Stimulated activated naive CD8-positive, alpha-beta T cell treated with anti-CD3 and anti-CD28 coated beads, Interleukin-15, Interleukin-2, amounts not matched to agents 100 ng/mL and 50 ng/mL, for 24 hours (primary cell): ENCODE measurements at regions not wholly inside any gene's neighbourhood (a gene's known extent, or its start where the extent isn't known, plus 50 kb on each side); places are given as distances from the start of the nearest gene placed in this dataset.
"Not testable (repeated sequence)": the region's sequence is repeated elsewhere in the genome, so short reads cannot be mapped to it uniquely, and the experiment has no call there.

ENCODE experiments used
- H3K27ac Mint-ChIP-seq: one replicate; pipeline ENCODE4 v1.8.0; 2021; ENCODE audit warnings: mild to moderate bottlenecking, mixed read lengths
- H3K27me3 Mint-ChIP-seq: one replicate; pipeline ENCODE4 v1.8.0; 2021; ENCODE audit warnings: mixed read lengths
- H3K36me3 Mint-ChIP-seq: one replicate; pipeline ENCODE4 v1.8.0; 2021; ENCODE audit warnings: low read depth, mixed read lengths
- H3K4me1 Mint-ChIP-seq: one replicate; pipeline ENCODE4 v1.8.0; 2021; ENCODE audit warnings: low read depth, mixed read lengths
- H3K4me3 Mint-ChIP-seq: one replicate; pipeline ENCODE4 v1.8.0; 2021; ENCODE audit warnings: mild to moderate bottlenecking, mixed read lengths
- H3K9me3 Mint-ChIP-seq: one replicate; pipeline ENCODE4 v1.8.0; 2021; ENCODE audit warnings: mixed read lengths

DNA sequence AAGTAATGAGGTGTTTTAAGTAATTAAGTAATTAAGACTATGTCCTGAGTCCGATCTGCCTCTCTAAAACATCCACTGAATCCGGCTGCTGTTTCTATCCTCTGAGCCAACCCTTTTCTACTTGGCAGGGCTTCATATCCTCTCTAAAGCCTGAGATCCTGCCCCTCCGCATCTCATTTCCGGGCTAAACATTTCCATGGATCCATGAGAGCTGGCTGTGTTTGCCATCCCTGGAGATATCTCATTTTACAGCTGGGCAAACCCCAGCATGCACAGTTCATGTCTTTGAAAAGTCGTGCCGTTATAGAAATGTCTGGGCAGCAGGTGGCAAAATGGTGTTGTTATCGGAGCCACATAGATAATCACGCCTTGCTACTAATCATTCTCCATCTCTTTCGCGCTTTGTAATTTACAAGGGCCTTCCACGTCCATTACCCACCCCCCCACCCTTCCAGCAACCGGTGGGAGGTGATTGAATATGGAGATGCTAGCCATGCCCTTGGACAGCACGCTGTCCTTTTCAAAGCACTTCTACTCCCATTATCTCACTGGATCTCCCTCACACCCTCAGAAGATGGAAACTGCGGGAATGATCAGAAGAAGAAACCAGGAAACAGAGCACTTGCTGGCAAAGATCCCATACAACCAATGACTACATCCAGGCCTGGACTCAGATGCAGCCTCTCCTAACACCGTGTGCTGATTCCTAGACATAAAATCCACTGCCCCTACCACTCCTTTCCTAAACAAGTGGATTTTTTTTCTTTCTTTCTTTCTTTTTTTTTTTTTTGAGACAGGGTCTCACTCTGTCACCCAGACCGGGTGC lies 1189.2 kb downstream of the TYW1 start:
- H3K27ac Mint-ChIP-seq: no peak overlapping the region
- H3K36me3 Mint-ChIP-seq: no peaks in the 10 kb centered on the region
- H3K4me3 Mint-ChIP-seq: no peak overlapping the region
- peaks cover 13% of the 10 kb centered on the region for H3K9me3 Mint-ChIP-seq
- no peaks in the 10 kb centered on the region for H3K4me1 Mint-ChIP-seq
- no peaks in the 10 kb centered on the region for H3K27me3 Mint-ChIP-seq

DNA sequence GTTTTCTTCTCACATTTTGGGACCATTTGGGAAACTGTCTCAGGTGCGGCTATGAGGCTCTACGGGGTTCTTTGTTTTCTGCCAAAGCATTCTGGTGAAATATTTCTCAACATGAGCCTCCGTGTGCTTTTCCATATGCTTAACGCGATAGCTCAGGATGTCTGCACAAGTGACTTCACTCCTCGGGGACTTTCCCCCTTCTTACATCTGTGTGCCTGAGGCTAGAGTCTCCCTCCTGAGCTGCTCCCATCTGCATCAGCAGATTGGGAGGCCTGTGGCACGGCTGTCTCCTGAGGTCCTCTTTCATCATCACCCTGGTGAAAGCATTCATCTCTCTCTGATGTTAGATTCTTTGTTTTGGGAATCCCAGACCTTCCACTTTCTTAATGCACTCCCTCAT lies 1190.9 kb downstream of the TYW1 start:
- no peaks in the 10 kb centered on the region for H3K36me3 Mint-ChIP-seq
- H3K4me1 Mint-ChIP-seq: no peaks in the 10 kb centered on the region
- H3K4me3 Mint-ChIP-seq: no peak overlapping the region
- no peak overlapping the region for H3K27ac Mint-ChIP-seq
- peaks cover 13% of the 10 kb centered on the region for H3K9me3 Mint-ChIP-seq
- no peaks in the 10 kb centered on the region for H3K27me3 Mint-ChIP-seq

DNA sequence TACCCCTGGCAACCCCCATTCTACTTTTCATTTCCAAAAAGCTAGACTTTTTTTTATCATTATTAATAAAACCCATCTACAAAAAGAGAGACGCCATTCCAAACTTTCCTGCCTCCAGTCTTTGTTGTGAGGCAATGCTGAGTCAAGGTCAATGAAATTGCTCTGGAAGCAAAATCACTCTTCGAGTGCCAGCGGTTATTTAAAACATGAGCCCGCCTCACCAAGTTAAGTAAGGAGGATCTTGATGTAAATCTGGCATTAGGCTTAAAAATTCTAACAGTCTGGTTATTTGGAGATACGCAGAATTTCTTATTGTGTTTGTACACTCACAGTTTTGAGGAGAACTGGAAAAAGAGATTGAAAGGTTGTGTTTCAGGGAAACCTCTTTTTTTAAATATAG lies 1196.3 kb downstream of the TYW1 start:
- Mint-ChIP-seq H3K36me3 (no peaks in the 10 kb centered on the region), H3K27me3 (no peaks in the 10 kb centered on the region), H3K27ac (no peak overlapping the region), H3K4me3 (no peak overlapping the region), H3K4me1 (no peaks in the 10 kb centered on the region), H3K9me3 (peaks cover 5% of the 10 kb centered on the region)

DNA sequence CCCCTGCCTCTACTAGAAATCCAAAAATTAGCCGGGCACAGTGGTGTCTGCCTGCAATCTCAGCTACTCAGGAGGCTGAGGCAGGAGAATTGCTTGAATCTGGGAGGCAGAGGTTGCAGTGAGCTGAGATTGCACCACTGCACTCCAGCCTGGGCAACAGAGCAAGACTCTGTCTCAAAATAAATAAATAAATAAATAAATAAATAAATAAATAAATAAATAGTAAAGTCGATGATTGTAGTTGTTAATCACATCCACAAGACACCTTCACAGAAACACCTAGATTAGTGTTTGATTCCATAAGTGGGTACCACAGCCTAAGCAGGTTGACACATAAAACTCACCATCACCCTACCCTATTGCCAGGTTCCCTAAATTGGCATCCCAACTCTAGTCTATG lies 1199.0 kb downstream of the TYW1 start:
- peaks cover 14% of the 10 kb centered on the region for H3K9me3 Mint-ChIP-seq
- not testable (repeated sequence) for H3K4me1 Mint-ChIP-seq, H3K36me3 Mint-ChIP-seq, H3K27me3 Mint-ChIP-seq, H3K4me3 Mint-ChIP-seq, H3K27ac Mint-ChIP-seq

DNA sequence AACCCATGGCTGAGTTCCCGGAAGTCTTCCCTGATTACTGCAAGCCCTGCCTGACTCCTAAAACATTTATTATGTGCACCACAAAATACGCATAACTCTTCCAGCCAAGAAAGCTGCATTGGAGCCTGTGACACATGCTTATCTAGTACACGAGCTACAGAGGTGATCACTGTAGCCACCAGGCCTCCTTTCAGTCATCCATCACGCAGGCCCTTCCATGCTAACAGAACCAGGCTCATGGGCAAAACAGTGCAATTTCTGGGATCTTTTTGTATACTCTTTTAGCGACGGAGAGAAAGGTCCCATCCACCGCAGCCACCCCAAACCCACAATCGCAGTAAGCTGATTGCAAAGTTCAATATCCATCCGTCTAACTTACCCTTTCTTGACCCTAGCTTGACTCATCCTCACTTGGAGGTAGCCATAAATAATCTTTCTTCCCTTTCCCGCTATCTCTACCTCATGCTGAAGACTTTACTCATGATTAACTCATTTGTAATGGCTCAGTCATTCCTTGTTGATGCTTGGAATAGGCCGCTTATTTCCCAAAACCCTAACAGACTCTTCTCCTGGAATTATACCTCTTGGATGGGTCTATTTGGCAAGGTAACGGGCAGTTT lies 1203.5 kb downstream of the TYW1 start:
- Mint-ChIP-seq H3K27me3 (no peaks in the 10 kb centered on the region), H3K4me1 (no peaks in the 10 kb centered on the region), H3K27ac (no peak overlapping the region), H3K4me3 (no peak overlapping the region), H3K9me3 (peaks cover 18% of the 10 kb centered on the region), H3K36me3 (no peaks in the 10 kb centered on the region)

DNA sequence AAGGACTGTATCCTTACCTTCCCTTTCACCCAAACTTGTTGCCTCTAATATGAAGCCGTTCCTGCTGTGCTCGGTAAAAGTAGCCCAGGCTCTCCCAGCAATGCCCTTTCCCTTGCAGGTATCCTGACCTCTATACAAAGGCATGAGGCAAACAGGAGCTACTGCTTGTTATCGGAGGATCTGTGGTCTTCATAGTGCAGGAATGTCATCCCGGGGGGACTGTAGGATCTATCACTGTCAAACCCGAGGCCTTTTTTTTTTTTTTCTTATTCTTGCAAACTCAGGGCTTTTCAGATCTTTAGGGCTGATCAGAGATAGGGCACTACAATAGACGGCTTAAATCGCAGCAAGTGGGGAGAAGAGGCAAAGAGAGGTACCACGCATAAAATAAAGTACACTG lies 1206.6 kb downstream of the TYW1 start:
- Mint-ChIP-seq H3K4me3 (no peak overlapping the region), H3K27me3 (no peaks in the 10 kb centered on the region), H3K36me3 (no peaks in the 10 kb centered on the region), H3K27ac (no peak overlapping the region), H3K9me3 (peaks cover 25% of the 10 kb centered on the region), H3K4me1 (no peaks in the 10 kb centered on the region)

DNA sequence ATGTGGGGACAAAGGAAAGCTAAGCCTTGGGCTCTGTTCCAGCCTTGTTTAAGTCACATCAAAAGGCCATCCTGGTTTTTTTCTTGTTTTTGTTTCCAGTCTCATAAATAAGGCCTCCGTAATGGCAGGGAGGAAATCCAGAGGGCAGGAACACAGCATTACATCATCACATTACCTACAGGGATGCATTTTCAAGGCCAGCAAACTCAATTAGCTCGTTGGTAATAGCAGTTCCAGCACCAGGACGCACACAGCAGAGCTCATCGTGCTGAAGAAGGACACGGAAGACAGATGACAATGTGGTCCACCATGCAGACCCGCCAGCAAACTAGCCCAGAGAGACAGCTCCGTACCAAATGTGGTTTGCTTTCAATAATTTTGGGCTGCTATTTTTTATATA lies 1209.2 kb downstream of the TYW1 start:
- no peaks in the 10 kb centered on the region for H3K36me3 Mint-ChIP-seq
- no peaks in the 10 kb centered on the region for H3K27me3 Mint-ChIP-seq
- H3K4me3 Mint-ChIP-seq: no peak overlapping the region
- peaks cover 23% of the 10 kb centered on the region for H3K9me3 Mint-ChIP-seq
- H3K27ac Mint-ChIP-seq: no peak overlapping the region
- no peaks in the 10 kb centered on the region for H3K4me1 Mint-ChIP-seq

DNA sequence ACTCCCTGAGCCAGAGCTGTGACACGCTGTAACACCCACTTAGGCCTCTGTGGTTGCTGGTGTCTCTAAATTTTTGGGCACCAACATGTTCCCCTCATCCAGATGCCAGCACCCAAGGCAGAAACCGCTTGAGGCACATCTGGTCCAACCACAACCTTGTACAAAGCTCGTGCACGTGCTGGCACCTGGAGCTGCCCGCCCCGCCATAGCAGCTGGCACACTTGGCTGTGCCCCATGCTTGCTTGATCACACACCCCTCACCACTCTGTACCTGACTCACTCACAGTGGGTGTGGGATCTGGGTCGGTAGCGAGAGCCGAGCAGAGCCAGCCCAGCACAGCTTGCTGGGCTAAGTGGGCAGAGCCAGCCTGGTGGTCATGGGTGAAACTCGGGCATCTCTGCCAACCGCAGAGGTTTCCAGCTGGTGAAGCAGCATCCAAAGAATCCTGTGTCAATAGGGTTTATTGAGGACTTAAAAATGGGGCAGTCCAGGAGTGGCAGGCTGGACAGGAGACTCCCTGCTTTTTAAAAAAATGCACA lies 1210.4 kb downstream of the TYW1 start:
- Mint-ChIP-seq H3K36me3 (no peaks in the 10 kb centered on the region), H3K4me1 (no peaks in the 10 kb centered on the region), H3K4me3 (no peak overlapping the region), H3K27ac (no peak overlapping the region), H3K9me3 (peaks cover 27% of the 10 kb centered on the region), H3K27me3 (no peaks in the 10 kb centered on the region)

DNA sequence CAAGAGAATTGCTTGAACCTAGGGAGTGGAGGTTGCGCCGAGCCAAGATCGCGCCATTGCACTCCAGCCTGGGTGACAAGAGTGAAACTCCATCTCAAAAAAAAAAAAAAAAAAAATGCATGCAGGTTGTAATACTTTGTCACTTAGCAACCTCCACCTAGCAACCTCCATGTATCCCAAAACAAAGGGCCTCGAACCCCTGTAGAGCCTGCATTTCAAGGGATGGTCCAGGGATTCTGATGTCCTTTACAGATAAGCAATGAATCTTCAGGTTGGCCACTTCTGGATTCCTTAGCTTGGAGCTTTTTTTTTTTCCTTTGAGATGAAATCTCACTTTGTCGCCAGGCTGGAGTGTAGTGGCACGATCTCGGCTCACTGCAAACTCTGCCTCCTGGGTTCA lies 1211.0 kb downstream of the TYW1 start:
- no peaks in the 10 kb centered on the region for H3K27me3 Mint-ChIP-seq
- no peaks in the 10 kb centered on the region for H3K4me1 Mint-ChIP-seq

DNA sequence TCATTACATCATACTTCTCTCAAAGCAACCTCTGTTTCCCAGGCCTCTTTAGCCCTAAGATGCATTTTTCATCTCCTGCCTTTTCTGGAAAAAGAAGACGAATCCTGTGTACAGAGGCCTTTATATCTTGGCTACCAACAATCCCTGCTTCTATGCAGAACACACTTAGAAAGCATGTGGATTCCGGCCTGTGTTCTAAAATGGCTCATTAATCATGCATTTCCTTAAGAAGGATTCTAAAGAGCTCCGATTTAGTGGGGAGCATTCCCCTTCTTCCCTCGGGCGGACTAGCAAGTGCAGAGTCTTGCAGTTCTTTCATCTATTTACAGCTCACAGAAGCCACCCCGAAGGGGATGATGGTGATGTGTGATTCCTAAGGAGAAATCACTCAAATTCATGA lies 1212.9 kb downstream of the TYW1 start:
- Mint-ChIP-seq H3K27ac (no peak overlapping the region), H3K36me3 (no peaks in the 10 kb centered on the region), H3K27me3 (no peaks in the 10 kb centered on the region), H3K9me3 (peaks cover 23% of the 10 kb centered on the region), H3K4me3 (no peak overlapping the region), H3K4me1 (no peaks in the 10 kb centered on the region)

More for the DNA sequence above, 1211.0 kb downstream of the TYW1 start:
- Mint-ChIP-seq H3K36me3 (no peaks in the 10 kb centered on the region), H3K9me3 (peaks cover 27% of the 10 kb centered on the region), H3K4me3 (no peak overlapping the region), H3K27ac (no peak overlapping the region)

DNA sequence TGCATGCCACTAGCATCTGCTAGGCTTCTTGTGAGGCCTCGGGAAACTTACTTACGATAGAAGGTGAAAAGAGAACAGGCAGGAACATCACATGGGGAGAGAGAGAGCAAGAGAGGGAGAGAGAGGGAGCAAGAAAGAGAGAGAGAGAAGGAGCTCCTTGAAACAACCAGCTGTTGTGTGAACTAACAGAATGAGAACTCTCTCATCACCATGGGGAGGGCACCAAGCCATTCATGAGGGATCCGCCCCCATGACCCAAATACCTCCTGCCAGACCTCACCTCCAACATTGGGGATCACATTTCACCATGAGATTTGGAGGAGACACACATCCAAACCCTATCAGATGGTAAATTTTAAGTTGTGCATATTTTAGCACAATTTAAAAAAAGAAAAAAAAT lies 1217.2 kb downstream of the TYW1 start:
- H3K27ac Mint-ChIP-seq: no peak overlapping the region
- H3K4me3 Mint-ChIP-seq: no peak overlapping the region
- no peaks in the 10 kb centered on the region for H3K4me1 Mint-ChIP-seq
- H3K27me3 Mint-ChIP-seq: no peaks in the 10 kb centered on the region
- peaks cover 16% of the 10 kb centered on the region for H3K9me3 Mint-ChIP-seq
- H3K36me3 Mint-ChIP-seq: no peaks in the 10 kb centered on the region

DNA sequence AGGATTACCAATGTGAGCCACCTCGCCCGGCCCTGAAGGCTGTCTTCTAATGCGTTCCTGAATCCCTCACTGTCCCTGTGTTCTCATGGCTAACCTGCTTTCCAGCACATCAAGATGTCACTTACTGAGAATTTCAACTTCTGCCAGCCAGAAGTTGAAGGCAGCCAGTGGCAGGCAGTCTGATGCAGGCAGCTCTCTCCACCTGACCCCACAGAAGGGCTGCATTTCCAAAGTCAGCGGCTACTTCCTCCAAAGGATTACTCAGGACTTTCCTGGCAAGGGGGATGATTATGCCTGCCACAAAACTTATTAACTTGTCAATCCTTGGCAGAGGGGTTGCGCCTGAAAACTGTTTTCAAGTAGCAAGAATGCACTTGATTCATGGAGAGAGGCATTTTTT lies 1219.4 kb downstream of the TYW1 start:
- no peaks in the 10 kb centered on the region for H3K4me1 Mint-ChIP-seq
- no peaks in the 10 kb centered on the region for H3K27me3 Mint-ChIP-seq
- no peak overlapping the region for H3K4me3 Mint-ChIP-seq
- no peak overlapping the region for H3K27ac Mint-ChIP-seq
- peaks cover 10% of the 10 kb centered on the region for H3K9me3 Mint-ChIP-seq
- no peaks in the 10 kb centered on the region for H3K36me3 Mint-ChIP-seq

DNA sequence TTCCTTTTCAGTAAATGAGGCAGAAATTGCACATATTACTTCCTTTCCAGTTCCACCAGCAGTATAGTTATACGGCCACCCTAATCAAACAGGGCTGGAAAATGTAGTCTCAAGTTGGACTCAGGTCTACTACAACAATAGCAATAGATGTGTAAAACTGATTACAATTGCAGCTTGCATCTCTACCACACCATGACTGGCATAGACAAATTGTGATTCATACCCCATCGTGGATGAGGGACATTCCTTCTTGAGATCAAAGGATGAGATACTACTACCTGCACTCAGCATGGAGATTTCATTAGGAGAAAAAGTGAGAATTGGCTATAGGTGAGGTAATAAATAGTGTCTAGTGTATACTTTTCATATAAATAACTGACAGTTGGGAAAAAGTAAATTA lies 1220.8 kb downstream of the TYW1 start:
- Mint-ChIP-seq H3K4me3 (no peak overlapping the region), H3K27ac (no peak overlapping the region), H3K9me3 (peaks cover 8% of the 10 kb centered on the region), H3K27me3 (no peaks in the 10 kb centered on the region), H3K4me1 (no peaks in the 10 kb centered on the region), H3K36me3 (no peaks in the 10 kb centered on the region)

DNA sequence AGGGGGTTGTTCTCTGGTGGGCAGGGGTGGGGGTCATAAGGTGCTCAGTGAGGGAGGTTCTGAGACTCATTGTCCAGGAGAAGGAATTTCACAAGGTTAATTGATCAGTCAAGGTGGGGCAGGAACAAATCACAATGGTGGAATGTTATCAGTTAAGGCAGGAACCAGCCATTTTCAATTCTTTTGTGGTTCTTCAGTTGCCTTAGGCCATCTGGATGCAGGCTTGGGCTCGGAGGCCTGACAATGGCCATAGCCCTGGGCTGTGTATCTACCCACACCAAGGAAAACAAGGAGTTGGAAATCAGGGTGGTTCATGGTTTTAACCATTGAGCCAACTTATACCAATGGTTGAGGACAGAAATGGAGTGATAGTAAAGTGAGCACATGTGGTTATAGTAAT lies 1221.8 kb downstream of the TYW1 start:
- Mint-ChIP-seq H3K4me1 (no peaks in the 10 kb centered on the region), H3K36me3 (no peaks in the 10 kb centered on the region), H3K4me3 (no peak overlapping the region), H3K27me3 (no peaks in the 10 kb centered on the region), H3K27ac (no peak overlapping the region), H3K9me3 (peaks cover 7% of the 10 kb centered on the region)

DNA sequence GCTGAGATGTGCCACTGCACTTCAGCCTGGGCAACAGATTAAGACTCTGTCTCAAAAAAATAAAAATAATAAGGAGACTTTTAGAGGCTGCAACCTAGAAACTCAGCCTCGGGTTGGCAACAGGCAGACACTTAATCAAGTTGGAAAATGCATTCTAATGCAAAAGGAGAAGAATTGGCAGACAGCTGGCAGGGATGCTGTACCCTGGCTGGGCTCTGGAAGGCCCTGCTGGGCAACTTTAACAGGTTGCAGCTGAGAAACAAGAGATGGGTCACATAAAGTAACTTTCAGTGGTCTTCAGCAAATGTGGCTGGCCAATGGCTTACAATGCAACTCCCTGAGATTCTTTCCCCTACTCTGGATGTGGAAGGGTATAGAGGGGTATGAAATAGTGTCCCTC lies 1225.7 kb downstream of the TYW1 start:
- no peak overlapping the region for H3K27ac Mint-ChIP-seq
- H3K36me3 Mint-ChIP-seq: no peaks in the 10 kb centered on the region
- H3K4me1 Mint-ChIP-seq: no peaks in the 10 kb centered on the region
- H3K27me3 Mint-ChIP-seq: no peaks in the 10 kb centered on the region
- no peak overlapping the region for H3K4me3 Mint-ChIP-seq
- peaks cover 11% of the 10 kb centered on the region for H3K9me3 Mint-ChIP-seq
